DMS79 treated with DMSO at 0.1 percent for 48 hours (cell line): ENCODE measurements at regions not wholly inside any gene's neighbourhood (a gene's known extent, or its start where the extent isn't known, plus 50 kb on each side); places are given as distances from the start of the nearest gene placed in this dataset.

Experiments
- DNase-seq: peaks from one replicate; lab custom pipeline; 2025; lab: John Stamatoyannopoulos, UW

DNA sequence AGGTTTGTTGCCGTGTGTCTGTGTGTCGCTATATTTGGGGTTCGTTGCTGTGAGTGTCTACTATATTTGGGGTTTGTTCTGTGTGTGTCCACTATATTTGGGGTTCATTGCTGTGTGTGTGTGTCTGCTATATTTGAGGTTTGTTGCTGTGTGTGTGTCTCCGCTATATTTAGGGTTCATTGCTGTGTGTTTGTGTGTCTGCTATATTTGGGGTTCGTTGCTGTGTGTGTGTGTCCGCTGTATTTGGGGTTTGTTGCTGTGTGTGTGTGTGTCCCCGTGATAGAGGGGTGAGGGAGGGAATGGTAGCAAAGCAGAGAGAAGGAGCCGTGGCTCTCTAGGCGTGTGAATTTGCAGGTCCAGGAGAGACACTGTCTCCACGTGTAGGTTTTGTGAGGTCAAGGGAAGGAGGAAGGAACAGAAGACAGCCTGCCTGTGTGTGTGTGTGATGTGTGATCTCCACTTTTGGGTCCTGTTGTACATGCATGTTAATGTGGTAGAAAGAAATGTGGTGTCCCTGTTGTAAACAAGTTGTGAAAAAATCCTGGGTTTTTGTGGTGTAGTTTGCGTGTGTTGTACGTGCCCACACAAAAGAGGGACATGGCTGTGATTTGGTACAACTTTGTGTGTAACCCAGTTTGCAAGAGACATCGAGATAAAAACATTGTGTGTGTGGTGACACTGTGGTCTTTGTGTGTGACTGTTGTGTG lies 56.3 kb upstream of the ECE1 start:
- DNase-seq = no peak

DNA sequence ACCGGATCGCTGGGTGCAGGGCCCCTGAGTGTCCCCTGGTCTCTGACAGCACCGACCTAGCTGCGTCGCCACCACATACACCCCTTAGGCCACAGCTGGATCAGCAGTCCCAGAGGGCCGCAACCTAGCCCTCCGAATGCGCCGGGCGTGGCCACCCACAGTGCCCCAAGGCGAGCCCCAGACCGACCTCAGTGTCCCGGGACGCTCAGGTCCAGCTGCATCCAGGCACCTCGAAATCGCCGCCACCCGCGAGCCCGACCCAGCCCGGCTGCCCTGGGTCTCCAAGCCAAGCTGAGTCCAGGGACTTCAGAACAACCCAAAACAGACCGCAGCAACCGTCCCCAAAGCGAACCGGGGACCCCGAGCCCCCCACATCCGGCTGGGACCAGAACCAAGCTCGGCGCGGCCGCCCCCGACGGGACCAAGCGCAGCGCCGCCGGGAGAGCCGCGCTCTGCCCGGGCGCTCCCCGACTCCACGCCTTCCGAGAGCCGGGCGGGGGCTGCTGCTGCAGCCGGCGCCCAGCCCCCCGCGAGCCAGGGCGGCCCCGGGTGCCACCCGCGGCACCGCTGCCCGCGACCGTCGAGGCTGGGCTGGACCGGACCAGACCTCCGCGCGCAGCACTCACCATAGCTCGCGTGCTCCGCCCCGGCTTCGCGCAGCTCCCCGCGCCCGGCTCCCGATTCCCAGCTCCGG lies 54.6 kb upstream of the ECE1 start:
- DNase-seq = no peak

DNA sequence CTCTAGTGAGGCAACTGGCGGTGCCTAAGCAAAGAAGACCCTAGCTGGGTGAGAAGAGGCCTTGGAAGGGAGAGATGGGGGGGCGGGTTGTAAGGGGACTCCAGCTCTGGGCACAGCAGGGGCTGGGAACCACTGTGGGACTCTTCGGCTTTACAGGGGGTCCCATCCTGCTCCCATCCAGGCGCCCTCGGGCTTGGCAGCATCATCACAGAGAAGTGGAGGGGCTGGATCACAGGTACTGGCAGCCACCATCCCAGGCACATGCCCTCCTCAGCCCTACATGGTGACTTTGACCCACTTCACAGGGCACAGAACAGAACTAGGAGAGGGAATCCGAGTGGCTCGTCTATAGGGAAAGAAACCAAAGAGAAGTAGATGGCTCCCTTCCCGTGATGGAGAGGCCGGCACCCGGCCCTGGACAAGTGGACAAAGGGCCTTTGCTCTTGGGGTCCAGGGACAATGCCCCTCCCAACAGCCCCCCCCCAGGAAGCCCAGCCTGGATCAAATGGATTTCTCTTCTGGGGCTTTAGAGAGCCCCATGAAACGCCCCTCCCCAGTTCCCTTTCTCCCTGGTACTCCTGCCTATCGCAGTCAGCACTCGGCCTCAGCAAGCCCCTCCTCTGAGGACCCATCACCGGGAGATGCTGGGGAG lies 54.0 kb upstream of the ECE1 start:
- DNase-seq = peak; percentile 13

DNA sequence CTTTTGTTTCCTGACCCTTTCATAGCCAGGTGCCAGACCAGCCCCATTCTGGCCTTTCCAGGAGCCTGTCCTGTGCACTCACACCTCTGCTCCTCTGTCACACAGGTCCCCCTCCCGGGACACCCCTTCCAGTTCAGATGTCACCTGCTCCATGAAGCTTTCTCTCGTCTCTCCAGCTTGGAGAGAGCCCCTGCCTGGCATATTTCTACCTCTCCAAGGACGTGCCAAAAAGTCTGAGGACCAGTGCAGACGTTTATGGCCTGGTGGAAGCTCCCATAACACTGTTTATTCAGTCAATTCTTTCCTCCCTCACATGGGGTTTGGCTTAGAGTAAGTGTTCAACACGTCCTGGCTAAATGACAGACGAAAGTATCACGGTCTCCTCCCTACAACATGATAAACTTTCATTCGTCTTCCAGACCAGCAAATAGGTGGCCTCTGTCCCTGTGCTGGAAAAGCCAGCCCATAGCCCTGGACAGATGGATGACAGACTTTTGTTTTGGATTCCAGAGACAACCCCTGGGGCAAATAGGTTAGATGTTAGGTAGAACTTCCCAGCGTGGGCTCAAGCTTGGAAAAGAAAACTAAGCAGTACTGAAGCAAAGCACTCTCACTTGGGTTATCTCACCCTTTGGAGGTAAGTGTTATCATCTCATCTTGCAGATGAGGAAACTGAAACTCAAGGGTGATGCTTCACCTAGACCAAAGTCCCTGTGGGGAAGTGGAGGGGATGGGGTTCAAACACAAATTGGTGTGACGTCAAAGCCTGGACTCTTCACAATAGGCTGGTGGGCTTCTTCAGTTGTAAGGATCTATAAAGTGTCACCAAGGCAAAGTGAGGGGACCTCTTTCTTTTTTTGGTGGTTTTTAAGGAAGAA lies 52.9 kb upstream of the ECE1 start:
- no peak for DNase-seq

DNA sequence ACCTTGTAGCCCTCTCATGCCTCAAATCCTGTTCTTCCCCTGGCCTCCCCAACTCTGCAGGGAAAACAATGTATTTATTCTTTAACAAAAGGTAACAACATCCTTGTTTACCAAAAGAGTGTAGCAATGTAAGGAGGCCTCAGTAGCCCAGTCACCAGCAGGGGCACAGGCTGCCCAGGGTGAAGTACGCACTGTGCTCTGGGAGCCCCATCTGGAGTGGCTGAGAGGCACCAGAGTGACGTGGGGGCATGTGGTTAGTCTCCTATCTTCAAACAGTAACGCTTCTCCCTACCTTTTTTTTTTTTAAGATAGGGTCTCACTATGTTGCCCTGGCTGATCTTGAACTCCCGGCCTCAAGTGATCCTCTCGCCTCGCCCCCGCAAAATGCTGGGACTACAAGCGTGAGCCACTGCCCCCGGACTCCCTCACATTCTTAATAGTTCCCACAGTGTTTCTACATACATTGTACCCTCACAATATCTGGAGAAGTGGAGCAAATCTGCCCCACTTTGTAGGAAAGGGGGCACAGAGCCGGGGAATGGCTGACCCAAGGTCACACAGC lies 51.3 kb upstream of the ECE1 start:
- DNase-seq = no peak

DNA sequence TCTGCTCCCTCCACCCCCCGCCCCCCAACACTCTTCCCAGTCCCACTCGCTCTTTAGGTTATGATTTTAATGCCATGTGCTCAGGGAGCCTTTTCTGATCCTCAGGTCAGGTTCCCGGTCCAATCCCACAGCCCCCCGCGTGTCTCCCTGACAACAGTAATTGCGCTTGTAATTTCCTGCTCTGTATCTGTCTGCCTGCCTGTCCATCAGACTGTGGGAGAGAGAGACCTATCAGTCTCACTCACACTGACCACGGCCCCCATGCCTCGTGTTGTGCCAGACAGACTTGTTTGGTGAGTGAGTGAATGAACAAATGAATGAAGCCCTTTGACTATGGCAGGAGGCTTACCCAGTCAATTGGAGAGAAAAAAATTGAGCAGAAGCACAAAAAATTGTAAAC lies 50.8 kb upstream of the ECE1 start:
- no peak for DNase-seq

DNA sequence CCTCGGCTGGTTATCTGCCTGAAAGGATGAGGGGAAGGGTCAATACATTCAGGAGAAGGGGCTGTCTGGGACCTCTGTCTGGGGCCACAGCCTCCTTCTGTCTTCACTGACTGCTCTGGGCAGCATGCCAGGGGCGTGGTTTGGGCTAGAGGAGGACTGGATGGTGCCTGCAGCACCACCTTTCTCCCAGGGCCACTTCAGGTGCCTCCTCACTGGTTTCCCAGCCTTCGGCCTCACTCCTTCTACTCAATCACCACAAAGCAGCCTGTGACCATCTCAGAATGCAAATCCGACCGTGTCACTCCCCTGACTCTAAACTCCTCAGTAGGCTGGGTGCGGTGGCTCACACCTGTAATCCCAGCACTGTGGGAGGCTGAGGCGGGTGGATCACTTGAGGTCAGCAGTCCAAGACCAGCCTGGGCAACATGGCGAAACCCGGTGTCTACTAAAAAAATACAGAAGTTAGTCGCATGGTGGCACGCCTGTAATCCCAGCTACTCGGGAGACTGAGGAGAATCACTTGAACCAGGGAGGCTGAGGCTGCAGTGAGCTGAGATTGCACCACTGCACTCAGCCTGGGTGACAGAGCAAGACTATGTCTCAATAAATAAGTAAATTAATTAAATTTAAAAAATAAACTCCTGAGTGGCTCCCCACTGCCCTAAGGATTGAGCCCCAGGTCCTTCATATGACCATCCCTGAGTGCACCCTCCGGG lies 50.1 kb upstream of the ECE1 start:
- peak; percentile 85 for DNase-seq
